ENCODE measurements at regions not wholly inside any gene's neighbourhood (a gene's known extent, or its start where the extent isn't known, plus 50 kb on each side); places are given as distances from the start of the nearest gene placed in this dataset.

GRCh38 chrX:125953814-125954213 lies 212.3 kb downstream of the DCAF12L2 start:
- H3K4me3 ChIP-seq: no peak overlapping the region
- peaks cover 0 to 4% of the 10 kb centered on the region in 2 donors for H3K27me3 ChIP-seq
- H3K9me3 ChIP-seq: no peaks in the 10 kb centered on the region
- no peaks in the 10 kb centered on the region for H3K4me1 ChIP-seq
- no peak for DNase-seq (ENCODE audit: low spot score in 2 of 2)
- intact Hi-C loops (cut with DNase I; ENCODE audit: low total_unique reads): no loop called here
- no peak overlapping the region for H3K27ac ChIP-seq
- no peak for TF ChIP-seq CTCF (IDR thresholded peaks at IDR 0.05)
- no peak for TF ChIP-seq POLR2A (IDR thresholded peaks at IDR 0.05)
- TF ChIP-seq POLR2AphosphoS5 (IDR thresholded peaks at IDR 0.05): no peak
- no peaks in the 10 kb centered on the region for H3K36me3 ChIP-seq

GRCh38 chrX:125954236-125954635 lies 211.9 kb downstream of the DCAF12L2 start:
- intact Hi-C loops (cut with DNase I; ENCODE audit: low total_unique reads): no loop called here

GRCh38 chrX:125977851-125978250 lies 188.2 kb downstream of the DCAF12L2 start:
- Histone ChIP-seq H3K4me1 (no peaks in the 10 kb centered on the region), H3K27me3 (no peaks in the 10 kb centered on the region), H3K27ac (no peak overlapping the region), H3K36me3 (no peaks in the 10 kb centered on the region), H3K9me3 (peaks cover 0 to 14% of the 10 kb centered on the region in 2 donors), H3K4me3 (no peak overlapping the region)
- no peak for DNase-seq (ENCODE audit: low spot score in 2 of 2)
- intact Hi-C loops (cut with DNase I; ENCODE audit: low total_unique reads): no loop called here
- no peak for TF ChIP-seq CTCF (IDR thresholded peaks at IDR 0.05)
- no peak for TF ChIP-seq POLR2AphosphoS5 (IDR thresholded peaks at IDR 0.05)
- TF ChIP-seq POLR2A (IDR thresholded peaks at IDR 0.05): no peak

More at GRCh38 chrX:125954236-125954635, 211.9 kb downstream of the DCAF12L2 start:
- TF ChIP-seq POLR2AphosphoS5 (IDR thresholded peaks at IDR 0.05): no peak
- no peak for TF ChIP-seq POLR2A (IDR thresholded peaks at IDR 0.05)
- TF ChIP-seq CTCF (IDR thresholded peaks at IDR 0.05): no peak
- H3K9me3 ChIP-seq: no peaks in the 10 kb centered on the region
- H3K27ac ChIP-seq: no peak overlapping the region
- H3K4me1 ChIP-seq: no peaks in the 10 kb centered on the region
- peaks cover 0 to 4% of the 10 kb centered on the region in 2 donors for H3K27me3 ChIP-seq
- DNase-seq (ENCODE audit: low spot score in 2 of 2): no peak
- no peaks in the 10 kb centered on the region for H3K36me3 ChIP-seq
- no peak overlapping the region for H3K4me3 ChIP-seq

- Histone ChIP-seq H3K9me3 (no peaks in the 10 kb centered on the region), H3K36me3 (no peaks in the 10 kb centered on the region), H3K27me3 (no peaks in the 10 kb centered on the region), H3K4me1 (no peaks in the 10 kb centered on the region), H3K4me3 (no peak overlapping the region), H3K27ac (no peak overlapping the region)
- intact Hi-C loops (cut with DNase I; ENCODE audit: low total_unique reads): no loop called here
- DNase-seq (ENCODE audit: low spot score in 2 of 2): no peak
- TF ChIP-seq POLR2AphosphoS5 (IDR thresholded peaks at IDR 0.05) (no peak), CTCF (IDR thresholded peaks at IDR 0.05) (no peak), POLR2A (IDR thresholded peaks at IDR 0.05) (no peak)
Observed at GRCh38 chrX:125998432-125998831, 167.7 kb downstream of the DCAF12L2 start.

- TF ChIP-seq POLR2A (IDR thresholded peaks at IDR 0.05): no peak
- no peak for TF ChIP-seq POLR2AphosphoS5 (IDR thresholded peaks at IDR 0.05)
- TF ChIP-seq CTCF (IDR thresholded peaks at IDR 0.05): no peak
- DNase-seq (ENCODE audit: low spot score in 2 of 2): no peak
- Histone ChIP-seq H3K4me1 (no peaks in the 10 kb centered on the region), H3K27ac (no peak overlapping the region), H3K4me3 (no peak overlapping the region), H3K9me3 (peaks cover 0 to 7% of the 10 kb centered on the region in 2 donors), H3K36me3 (no peaks in the 10 kb centered on the region), H3K27me3 (no peaks in the 10 kb centered on the region)
- intact Hi-C loops (cut with DNase I; ENCODE audit: low total_unique reads): no loop called here
Observed at GRCh38 chrX:126027229-126027628, 138.9 kb downstream of the DCAF12L2 start.
